ENCODE measurements at regions not wholly inside any gene's neighbourhood (a gene's known extent, or its start where the extent isn't known, plus 50 kb on each side); places are given as distances from the start of the nearest gene placed in this dataset.

GRCh38 chr4:171117457-171117856, 695.7 kb upstream of the GALNTL6 start:
- no peak for ATAC-seq (ENCODE audit: insufficient read depth, low FRiP score)
- no peak for DNase-seq
- Histone ChIP-seq H3K9me3 (ENCODE audit: control insufficient read depth in 4 of 4, insufficient read depth in 3 of 4, low read length in 3 of 4) (peaks cover 0 to 8% (median 2%) of the 10 kb centered on the region in 4 donors), H3K27ac (ENCODE audit: low read depth in 1 of 2, low read length in 1 of 2) (no peak overlapping the region), H3K4me3 (no peak overlapping the region), H3K36me3 (ENCODE audit: control insufficient read depth in 4 of 4, insufficient read depth in 4 of 4, low read length in 4 of 4) (no peaks in the 10 kb centered on the region), H3K27me3 (ENCODE audit: control insufficient read depth in 3 of 3, insufficient read depth in 3 of 3, low read length in 2 of 3) (no peaks in the 10 kb centered on the region), H3K9ac (ENCODE audit: insufficient read depth in 1 of 2, low read length in 2 of 2) (no peak overlapping the region), H3K4me1 (ENCODE audit: control insufficient read depth in 5 of 5, insufficient read depth in 5 of 5, low read length in 5 of 5) (no peaks in the 10 kb centered on the region)
- TF ChIP-seq CTCF (IDR thresholded peaks at IDR 0.05; ENCODE audit: control extremely low read depth, extremely low read depth), result no peak
- WGBS, 2 donors, result 95 to 97% methylated on average over 1 of the region's 1 CpG

GRCh38 chr4:171101845-171102244, 711.4 kb upstream of the GALNTL6 start:
- Histone ChIP-seq H3K36me3 (ENCODE audit: control insufficient read depth in 4 of 4, insufficient read depth in 4 of 4, low read length in 4 of 4) (no peaks in the 10 kb centered on the region), H3K27me3 (ENCODE audit: control insufficient read depth in 3 of 3, insufficient read depth in 3 of 3, low read length in 2 of 3) (no peaks in the 10 kb centered on the region), H3K4me1 (ENCODE audit: control insufficient read depth in 5 of 5, insufficient read depth in 5 of 5, low read length in 5 of 5) (no peaks in the 10 kb centered on the region), H3K9me3 (ENCODE audit: control insufficient read depth in 4 of 4, insufficient read depth in 3 of 4, low read length in 3 of 4) (peaks cover 0 to 6% (median 0%) of the 10 kb centered on the region in 4 donors), H3K9ac (ENCODE audit: insufficient read depth in 1 of 2, low read length in 2 of 2) (no peak overlapping the region), H3K4me3 (no peak overlapping the region), H3K27ac (ENCODE audit: low read depth in 1 of 2, low read length in 1 of 2) (no peak overlapping the region)
- DNase-seq (no peak), ATAC-seq (ENCODE audit: insufficient read depth, low FRiP score) (no peak)
- TF ChIP-seq CTCF (IDR thresholded peaks at IDR 0.05; ENCODE audit: control extremely low read depth, extremely low read depth), result no peak

- peaks cover 0 to 3% (median 2%) of the 10 kb centered on the region in 4 donors for H3K9me3 ChIP-seq (ENCODE audit: control insufficient read depth in 4 of 4, insufficient read depth in 3 of 4, low read length in 3 of 4)
- H3K4me3 ChIP-seq, result no peak overlapping the region
- H3K36me3 ChIP-seq (ENCODE audit: control insufficient read depth in 4 of 4, insufficient read depth in 4 of 4, low read length in 4 of 4), result no peaks in the 10 kb centered on the region
- no peak overlapping the region for H3K27ac ChIP-seq (ENCODE audit: low read depth in 1 of 2, low read length in 1 of 2)
- no peak for TF ChIP-seq CTCF (IDR thresholded peaks at IDR 0.05; ENCODE audit: control extremely low read depth, extremely low read depth)
- no peaks in the 10 kb centered on the region for H3K4me1 ChIP-seq (ENCODE audit: control insufficient read depth in 5 of 5, insufficient read depth in 5 of 5, low read length in 5 of 5)
- no peaks in the 10 kb centered on the region for H3K27me3 ChIP-seq (ENCODE audit: control insufficient read depth in 3 of 3, insufficient read depth in 3 of 3, low read length in 2 of 3)
- 93% methylated on average over 2 of the region's 2 CpGs for WGBS, 2 donors
- DNase-seq (no peak), ATAC-seq (ENCODE audit: insufficient read depth, low FRiP score) (no peak)
- H3K9ac ChIP-seq (ENCODE audit: insufficient read depth in 1 of 2, low read length in 2 of 2), result no peak overlapping the region
These were observed 726.1 kb upstream of the GALNTL6 start for GRCh38 chr4:171087089-171087488.

GRCh38 chr4:171067422-171067821, 745.8 kb upstream of the GALNTL6 start:
- 78 to 79% methylated on average over 1 of the region's 1 CpG for WGBS, 2 donors
- Histone ChIP-seq H3K27me3 (ENCODE audit: control insufficient read depth in 3 of 3, insufficient read depth in 3 of 3, low read length in 2 of 3) (no peaks in the 10 kb centered on the region), H3K36me3 (ENCODE audit: control insufficient read depth in 4 of 4, insufficient read depth in 4 of 4, low read length in 4 of 4) (no peaks in the 10 kb centered on the region), H3K4me1 (ENCODE audit: control insufficient read depth in 5 of 5, insufficient read depth in 5 of 5, low read length in 5 of 5) (no peaks in the 10 kb centered on the region), H3K4me3 (no peak overlapping the region), H3K9me3 (ENCODE audit: control insufficient read depth in 4 of 4, insufficient read depth in 3 of 4, low read length in 3 of 4) (peaks cover 0 to 4% (median 1%) of the 10 kb centered on the region in 4 donors), H3K27ac (ENCODE audit: low read depth in 1 of 2, low read length in 1 of 2) (no peak overlapping the region), H3K9ac (ENCODE audit: insufficient read depth in 1 of 2, low read length in 2 of 2) (no peak overlapping the region)
- TF ChIP-seq CTCF (IDR thresholded peaks at IDR 0.05; ENCODE audit: control extremely low read depth, extremely low read depth), result no peak
- ATAC-seq (ENCODE audit: insufficient read depth, low FRiP score) (no peak), DNase-seq (peak in 1 of 3 donors; percentile 0)
